GM12874 (cell line): ENCODE measurements at regions not wholly inside any gene's neighbourhood (a gene's known extent, or its start where the extent isn't known, plus 50 kb on each side); places are given as distances from the start of the nearest gene placed in this dataset.

Source experiments
- CTCF ChIP-seq: IDR thresholded peaks from 2 replicates; pipeline ENCODE4 v1.5.1; 2011; ENCODE audit warnings: low read depth, mild to moderate bottlenecking, control low read depth, low read length, moderate library complexity; ENCODE audit not compliant: insufficient read depth

- TF ChIP-seq CTCF = no peak
Measured at GRCh38 chr16:86306011-86306644, 204.2 kb upstream of the FOXF1 start.

GRCh38 chr16:86306811-86307513, 203.4 kb upstream of the FOXF1 start:
- TF ChIP-seq CTCF = no peak

- no peak for TF ChIP-seq CTCF
Measured at GRCh38 chr16:86307514-86307903, 202.8 kb upstream of the FOXF1 start.

- TF ChIP-seq CTCF = no peak
Measured at GRCh38 chr16:86308514-86308913, 201.8 kb upstream of the FOXF1 start.

GRCh38 chr16:86313631-86314030, 196.7 kb upstream of the FOXF1 start:
- TF ChIP-seq CTCF = no peak

GRCh38 chr16:86314402-86315025, 195.8 kb upstream of the FOXF1 start:
- no peak for TF ChIP-seq CTCF

GRCh38 chr16:86316967-86317812, 193.1 kb upstream of the FOXF1 start:
- TF ChIP-seq CTCF = no peak
